ENCODE measurements at regions not wholly inside any gene's neighbourhood (a gene's known extent, or its start where the extent isn't known, plus 50 kb on each side); places are given as distances from the start of the nearest gene placed in this dataset.
"Not testable (repeated sequence)": the region's sequence is repeated elsewhere in the genome, so short reads cannot be mapped to it uniquely, and the experiment has no call there.

- no peak for DNase-seq (ENCODE audit: low read depth, low spot score)
These were observed 369.6 kb downstream of the ATP23 start for GRCh38 chr12:58310809-58311622.

- DNase-seq (ENCODE audit: low read depth, low spot score), result no peak
These were observed 371.9 kb downstream of the ATP23 start for GRCh38 chr12:58313091-58313855.

- no peak for DNase-seq (ENCODE audit: low read depth, low spot score)
These were observed 373.2 kb downstream of the ATP23 start for GRCh38 chr12:58314610-58315009.

GRCh38 chr12:58316926-58317325 lies 375.6 kb downstream of the ATP23 start:
- no peak for DNase-seq (ENCODE audit: low read depth, low spot score)

- no peak for DNase-seq (ENCODE audit: low read depth, low spot score)
These were observed 380.0 kb downstream of the ATP23 start for GRCh38 chr12:58321414-58321813.

GRCh38 chr12:58323676-58324075 lies 382.3 kb downstream of the ATP23 start:
- no peak for DNase-seq (ENCODE audit: low read depth, low spot score)

GRCh38 chr12:58325561-58325960 lies 384.2 kb downstream of the ATP23 start:
- DNase-seq (ENCODE audit: low read depth, low spot score), result no peak

GRCh38 chr12:58326534-58326933 lies 385.2 kb downstream of the ATP23 start:
- DNase-seq (ENCODE audit: low read depth, low spot score), result no peak

GRCh38 chr12:58336581-58337242 lies 395.3 kb downstream of the ATP23 start:
- DNase-seq (ENCODE audit: low read depth, low spot score), result not testable (repeated sequence)

GRCh38 chr12:58337539-58337938 lies 396.2 kb downstream of the ATP23 start:
- not testable (repeated sequence) for DNase-seq (ENCODE audit: low read depth, low spot score)

GRCh38 chr12:58341791-58342190 lies 400.4 kb downstream of the ATP23 start:
- DNase-seq (ENCODE audit: low read depth, low spot score), result no peak

- no peak for DNase-seq (ENCODE audit: low read depth, low spot score)
These were observed 401.4 kb downstream of the ATP23 start for GRCh38 chr12:58342736-58343135.

- DNase-seq (ENCODE audit: low read depth, low spot score), result no peak
These were observed 404.8 kb downstream of the ATP23 start for GRCh38 chr12:58346032-58346632.

- DNase-seq (ENCODE audit: low read depth, low spot score), result no peak
These were observed 405.8 kb downstream of the ATP23 start for GRCh38 chr12:58347188-58347587.

GRCh38 chr12:58347691-58348090 lies 406.3 kb downstream of the ATP23 start:
- DNase-seq (ENCODE audit: low read depth, low spot score), result no peak

- DNase-seq (ENCODE audit: low read depth, low spot score), result no peak
These were observed 407.8 kb downstream of the ATP23 start for GRCh38 chr12:58349161-58349560.

- no peak for DNase-seq (ENCODE audit: low read depth, low spot score)
These were observed 415.4 kb downstream of the ATP23 start for GRCh38 chr12:58356794-58357193.

- DNase-seq (ENCODE audit: low read depth, low spot score), result no peak
These were observed 416.1 kb downstream of the ATP23 start for GRCh38 chr12:58357511-58357910.

- DNase-seq (ENCODE audit: low read depth, low spot score), result no peak
These were observed 417.0 kb downstream of the ATP23 start for GRCh38 chr12:58358369-58358768.

GRCh38 chr12:58359084-58359483 lies 417.7 kb downstream of the ATP23 start:
- DNase-seq (ENCODE audit: low read depth, low spot score), result no peak

GRCh38 chr12:58361056-58361455 lies 419.7 kb downstream of the ATP23 start:
- no peak for DNase-seq (ENCODE audit: low read depth, low spot score)

GRCh38 chr12:58363971-58364370 lies 422.6 kb downstream of the ATP23 start:
- DNase-seq (ENCODE audit: low read depth, low spot score), result no peak
